K562 (cell line): ENCODE measurements at regions not wholly inside any gene's neighbourhood (a gene's known extent, or its start where the extent isn't known, plus 50 kb on each side); places are given as distances from the start of the nearest gene placed in this dataset.

ENCODE experiments used
- ATAC-seq: fragments of 200-7000 bp; cut with Tn5 transposase; 3 replicates; pipeline ENCODE4 v1.9.1; 2020; ENCODE audit warnings: moderate library complexity
- BruUV-seq: library from RNA; stranded (reverse); fragments of 400-500 nt; replicated peaks from 2 replicates; lab custom pipeline; 2021; lab: Mats Ljungman, UMichigan
- CTCF ChIA-PET: fragments of 300-600 bp; formaldehyde crosslinking; extraction: SDS; loops from one replicate; lab custom pipeline; 2021; ENCODE audit warnings: low intra/inter-chr PET ratio; lab: Yijun Ruan, JAX
- POLR2A ChIA-PET: fragments of 300-600, 350-650 bp; sonication (Branson Sonifier 250); formaldehyde crosslinking; extraction: SDS; loops from one replicate; lab custom pipeline; 2021; ENCODE audit warnings: antibody characterized with exemption, inconsistent platforms; lab: Yijun Ruan, JAX
- DNase-seq, 4 experiments: peaks; one replicate each; pipeline versions ENCODE4 v3.0.0 to v3.0.0-alpha.2; 2011 to 2018; ENCODE audit warnings: low spot score in 3 of 4, mixed read lengths in 3 of 4; ENCODE audit errors: extremely low read depth in 1 of 4
- FAIRE-seq: peaks from 2 replicates; lab custom pipeline; 2011; peaks lifted over from hg19 to GRCh38; lab: Jason Lieb, UNC
- H2AFZ ChIP-seq: 2 replicates; pipeline ENCODE4 v1.6.0; 2011; ENCODE audit warnings: low read depth, low read length, control low read depth, inconsistent platforms
- H3K27ac ChIP-seq: fragments of 200-600 bp; 3 replicates; pipeline ENCODE4 v1.8.0; 2011; ENCODE audit warnings: low read depth, mild to moderate bottlenecking, control low read depth, inconsistent platforms, low read length, moderate library complexity, mixed read lengths; ENCODE audit errors: extremely low read depth
- H3K27me3 ChIP-seq, 2 experiments: fragments of 300-600 bp in 1 of 2; 2 replicates in 1 of 2; 3 replicates in 1 of 2; pipeline versions ENCODE4 v1.6.0 to v1.8.0; 2011; ENCODE audit warnings: inconsistent platforms in 2 of 2, low read length in 2 of 2, mild to moderate bottlenecking in 1 of 2, mixed read lengths in 1 of 2, moderate library complexity in 1 of 2; ENCODE audit not compliant: control insufficient read depth in 2 of 2, insufficient read depth in 2 of 2
- H3K36me3 ChIP-seq: fragments of 300-600 bp; 3 replicates; pipeline ENCODE4 v1.8.0; 2011; ENCODE audit warnings: mild to moderate bottlenecking, low read length, inconsistent platforms; ENCODE audit not compliant: control insufficient read depth, insufficient read depth
- H3K4me1 ChIP-seq, 2 experiments: fragments of 200-600 bp in 1 of 2; replicated peaks in 1 of 2; 2 replicates in 1 of 2; 3 replicates in 1 of 2; pipeline versions ENCODE4 v1.5.1 to v1.8.0; 2011; ENCODE audit warnings: inconsistent platforms in 2 of 2, low read length in 2 of 2, mild to moderate bottlenecking in 1 of 2, mixed read lengths in 1 of 2, moderate library complexity in 1 of 2; ENCODE audit not compliant: control insufficient read depth in 2 of 2, insufficient read depth in 2 of 2
- H3K4me2 ChIP-seq: 2 replicates; pipeline ENCODE4 v1.6.1; 2011; ENCODE audit warnings: low read length, control low read depth, inconsistent platforms, mixed read lengths; ENCODE audit not compliant: insufficient read depth
- H3K4me3 ChIP-seq: fragments of 200-600 bp; sonication (generic), shearing (Covaris generic); 2 replicates; pipeline ENCODE4 v1.5.1; 2016; ENCODE audit warnings: control low read depth, inconsistent platforms
- H3K79me2 ChIP-seq: fragments of 200-600 bp; 3 replicates; pipeline ENCODE4 v1.8.0; 2011; ENCODE audit warnings: low read length, inconsistent platforms; ENCODE audit not compliant: control insufficient read depth, insufficient read depth
- H3K9ac ChIP-seq, 2 experiments: 2 replicates each; pipeline versions ENCODE4 v1.6.0 to v1.6.1; 2011; ENCODE audit warnings: low read depth in 2 of 2, low read length in 2 of 2, control low read depth in 1 of 2, inconsistent platforms in 1 of 2, mild to moderate bottlenecking in 1 of 2, mixed read lengths in 1 of 2; ENCODE audit not compliant: insufficient read depth in 1 of 2
- H3K9me1 ChIP-seq: one replicate; pipeline ENCODE4 v1.6.0; 2011; ENCODE audit warnings: inconsistent platforms, mild to moderate bottlenecking, low read length, moderate library complexity; ENCODE audit not compliant: control insufficient read depth, insufficient read depth
- H3K9me3 ChIP-seq: replicated peaks from 2 replicates; pipeline ENCODE4 v1.5.1; 2011; ENCODE audit warnings: low read depth, low read length, inconsistent platforms; ENCODE audit not compliant: control insufficient read depth, insufficient read depth
- H4K20me1 ChIP-seq: replicated peaks from 2 replicates; pipeline ENCODE4 v1.6.1; 2011; ENCODE audit warnings: low read length, inconsistent platforms, mixed read lengths; ENCODE audit not compliant: control insufficient read depth, insufficient read depth
- BCLAF1 ChIP-seq, 2 experiments: fragments of 450-650 bp in 1 of 2; IDR thresholded peaks; 2 replicates each; pipeline ENCODE4 v1.6.1; 2011 to 2017; ENCODE audit warnings: low read depth in 2 of 2, antibody characterized with exemption in 1 of 2, borderline replicate concordance in 1 of 2, low read length in 1 of 2, mild to moderate bottlenecking in 1 of 2, mixed read lengths in 1 of 2; ENCODE audit not compliant: control insufficient read depth in 1 of 2
- NFIX ChIP-seq: fragments of 250-450 bp; sonication (Bioruptor Pico); IDR thresholded peaks from 2 replicates; pipeline ENCODE4 v1.4.0; 2020; ENCODE audit warnings: low read depth, mild to moderate bottlenecking, moderate library complexity
- ZBTB17 ChIP-seq: fragments of 450-650 bp; formaldehyde crosslinking; IDR thresholded peaks from 2 replicates; pipeline ENCODE4 v1.4.0; 2020; ENCODE audit warnings: mild to moderate bottlenecking
- in situ Hi-C: fragments of 300-500 bp; cut with MboI; formaldehyde crosslinking; loops from 4 replicates; pipeline ENCODE4 v1.15.0; 2018; ENCODE audit warnings: inconsistent platforms, mixed read lengths
- intact Hi-C: fragments of 100-400 bp; cut with micrococcal nuclease; formaldehyde crosslinking; loops from 2 replicates; pipeline ENCODE4 v1.14.2; 2022

DNA sequence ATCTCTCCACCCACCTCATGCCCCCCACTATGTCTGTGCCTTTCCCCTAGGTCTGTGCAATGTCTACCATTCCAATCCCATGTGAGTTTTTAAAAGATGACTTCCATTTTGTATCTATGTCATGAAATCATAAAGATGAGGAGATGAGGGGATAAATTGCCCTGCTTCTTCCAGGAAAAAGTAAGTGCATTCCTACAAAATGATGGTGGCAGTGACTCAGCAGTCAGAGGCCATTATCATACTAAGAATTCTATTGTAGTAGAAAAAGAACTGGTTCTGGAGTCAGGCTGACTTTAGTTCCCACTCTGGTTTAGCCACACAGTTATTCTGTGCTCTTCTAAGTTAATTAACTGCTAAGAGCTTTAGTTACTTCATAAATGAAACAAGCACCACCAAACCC lies 89.6 kb upstream of the API5 start:
- ChIA-PET CTCF (no interaction called here), POLR2A (interaction anchor here (0.6 kb wide), 1 partner anchor 1828 kb away, joined by 3 read pairs; no protein-coding TSS in a partner anchor)
- in situ Hi-C loops = no loop called here
- no peak overlapping the region for H3K27ac ChIP-seq
- intact Hi-C loops = loop anchor here (10.0 kb wide), 1 partner anchor 63 kb away; no protein-coding TSS in a partner anchor
- DNase-seq (no peak), FAIRE-seq (no peak), ATAC-seq (no peak)
- no peaks in the 10 kb centered on the region for H4K20me1 ChIP-seq
- no peaks in the 10 kb centered on the region for H3K79me2 ChIP-seq
- no peaks in the 10 kb centered on the region for H3K9me3 ChIP-seq
- no peak overlapping the region for H2AFZ ChIP-seq
- BruUV-seq = no TSS peak
- no peak overlapping the region for H3K4me2 ChIP-seq
- H3K36me3 ChIP-seq = no peaks in the 10 kb centered on the region
- H3K9me1 ChIP-seq = no peaks in the 10 kb centered on the region
- H3K4me3 ChIP-seq = no peak overlapping the region
- H3K27me3 ChIP-seq = no peaks in the 10 kb centered on the region
- H3K9ac ChIP-seq = no peak overlapping the region
- TF ChIP-seq ZBTB17 (CRISPR knock-in tag) (no peak), NFIX (CRISPR knock-in tag) (no peak), BCLAF1 (IDR thresholded peaks at IDR 0.05; ENCODE audit: borderline replicate concordance in 1 of 2, control insufficient read depth in 1 of 2, low read depth in 2 of 2, low read length in 1 of 2) (no peak)
- no peaks in the 10 kb centered on the region for H3K4me1 ChIP-seq
